Suprapubic skin (tissue), 4 donors: ENCODE measurements at regions not wholly inside any gene's neighbourhood (a gene's known extent, or its start where the extent isn't known, plus 50 kb on each side); places are given as distances from the start of the nearest gene placed in this dataset.

Experiments used
- CTCF ChIP-seq, 2 donors: fragments of 200-600 bp in 1 of 2; fragments of 450-650 bp in 1 of 2; sonication (generic) in 1 of 2; IDR thresholded peaks; one replicate each; pipeline ENCODE4 v1.5.1; 2016 to 2019; ENCODE audit warnings: antibody characterized with exemption in 2 of 2, mild to moderate bottlenecking in 1 of 2, moderate library complexity in 1 of 2
- EP300 ChIP-seq: sonication (generic); formaldehyde crosslinking; IDR thresholded peaks from one replicate; pipeline ENCODE4 v1.6.1; 2017; ENCODE audit warnings: antibody characterized with exemption
- POLR2A ChIP-seq, 2 donors: fragments of 450-650 bp; IDR thresholded peaks; one replicate each; pipeline ENCODE4 v1.6.1; 2017; ENCODE audit warnings: antibody characterized with exemption in 2 of 2, mild to moderate bottlenecking in 2 of 2, moderate library complexity in 2 of 2
- POLR2AphosphoS5 ChIP-seq, 3 donors: sonication (generic); formaldehyde crosslinking; IDR thresholded peaks; one replicate each; pipeline ENCODE4 v1.6.1; 2017; ENCODE audit warnings: antibody characterized with exemption in 3 of 3

- TF ChIP-seq CTCF (IDR thresholded peaks at IDR 0.05) (no peak), POLR2A (IDR thresholded peaks at IDR 0.05) (no peak), POLR2AphosphoS5 (IDR thresholded peaks at IDR 0.05) (no peak), EP300 (no peak)
These were observed 483.2 kb upstream of the TGFBR2 start for GRCh38 chr3:30123224-30123623.
